GM12873 (cell line): ENCODE measurements at regions not wholly inside any gene's neighbourhood (a gene's known extent, or its start where the extent isn't known, plus 50 kb on each side); places are given as distances from the start of the nearest gene placed in this dataset.

Experiments
- TF ChIP-seq, protein P1 (sequence below): IDR thresholded peaks from 2 replicates; pipeline ENCODE4 v1.5.1; 2012; ENCODE audit warnings: low read depth, mild to moderate bottlenecking, moderate library complexity, low read length, control low read depth; ENCODE audit not compliant: insufficient read depth; ENCODE audit errors: missing control alignments

DNA sequence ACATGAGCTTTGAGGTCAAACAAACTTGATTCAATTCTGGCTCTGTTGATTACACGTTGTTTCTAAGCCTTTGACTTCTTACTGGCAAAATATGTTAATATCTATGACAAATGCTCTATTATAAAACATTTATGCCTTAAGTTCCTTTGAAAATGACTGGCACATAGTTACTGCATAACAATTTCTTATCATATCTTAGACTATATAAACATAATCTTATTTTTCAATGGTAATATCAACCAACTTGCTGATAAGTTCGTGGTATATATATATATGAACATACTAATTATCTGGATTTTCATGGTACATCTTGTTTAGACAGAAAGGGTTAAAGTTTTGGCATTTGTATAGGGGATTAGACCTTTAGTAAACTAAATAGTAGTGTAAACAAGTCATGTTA lies 645.6 kb upstream of the ZNF804A start:
- TF ChIP-seq, protein P1, sequence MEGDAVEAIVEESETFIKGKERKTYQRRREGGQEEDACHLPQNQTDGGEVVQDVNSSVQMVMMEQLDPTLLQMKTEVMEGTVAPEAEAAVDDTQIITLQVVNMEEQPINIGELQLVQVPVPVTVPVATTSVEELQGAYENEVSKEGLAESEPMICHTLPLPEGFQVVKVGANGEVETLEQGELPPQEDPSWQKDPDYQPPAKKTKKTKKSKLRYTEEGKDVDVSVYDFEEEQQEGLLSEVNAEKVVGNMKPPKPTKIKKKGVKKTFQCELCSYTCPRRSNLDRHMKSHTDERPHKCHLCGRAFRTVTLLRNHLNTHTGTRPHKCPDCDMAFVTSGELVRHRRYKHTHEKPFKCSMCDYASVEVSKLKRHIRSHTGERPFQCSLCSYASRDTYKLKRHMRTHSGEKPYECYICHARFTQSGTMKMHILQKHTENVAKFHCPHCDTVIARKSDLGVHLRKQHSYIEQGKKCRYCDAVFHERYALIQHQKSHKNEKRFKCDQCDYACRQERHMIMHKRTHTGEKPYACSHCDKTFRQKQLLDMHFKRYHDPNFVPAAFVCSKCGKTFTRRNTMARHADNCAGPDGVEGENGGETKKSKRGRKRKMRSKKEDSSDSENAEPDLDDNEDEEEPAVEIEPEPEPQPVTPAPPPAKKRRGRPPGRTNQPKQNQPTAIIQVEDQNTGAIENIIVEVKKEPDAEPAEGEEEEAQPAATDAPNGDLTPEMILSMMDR, result no peak

DNA sequence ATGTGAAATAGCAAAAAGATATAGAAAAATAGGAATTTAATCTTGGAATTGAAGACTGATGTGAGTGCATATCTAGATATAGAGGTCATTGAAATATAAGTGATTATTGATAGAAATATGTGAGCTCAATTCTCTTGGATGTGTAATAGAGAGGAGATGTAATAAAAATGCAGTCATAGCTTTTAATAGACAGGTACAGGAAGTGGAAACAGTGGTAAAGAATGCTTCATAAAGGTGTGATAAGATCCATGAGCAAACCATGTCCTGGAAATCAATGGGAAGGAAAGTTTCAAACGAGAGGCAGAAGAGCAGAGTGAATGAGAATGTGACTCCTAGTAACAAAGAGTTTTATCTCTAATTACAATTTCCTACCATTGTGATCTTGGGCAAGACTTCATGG lies 634.7 kb upstream of the ZNF804A start:
- TF ChIP-seq, protein P1, result no peak

GRCh38 chr2:183964565-183964964 lies 633.8 kb upstream of the ZNF804A start:
- TF ChIP-seq, protein P1, result no peak

DNA sequence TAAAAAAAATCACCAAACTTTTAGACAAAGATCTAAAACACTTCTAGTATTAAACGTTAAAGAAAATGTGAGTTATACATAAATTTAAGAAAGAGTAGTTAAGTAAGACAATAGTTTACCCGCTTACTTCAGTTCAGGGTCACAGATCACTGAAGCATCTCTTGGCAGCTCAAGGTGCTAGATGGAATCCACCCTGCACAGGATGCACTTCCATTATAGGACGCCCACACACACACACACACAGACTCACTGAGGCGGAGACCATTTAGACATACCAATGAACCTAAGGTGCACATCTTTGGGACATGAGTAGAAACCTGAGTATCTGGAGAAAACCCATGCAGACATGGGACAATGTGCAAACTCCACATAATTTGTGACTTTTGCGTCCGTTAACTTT lies 630.6 kb upstream of the ZNF804A start:
- TF ChIP-seq, protein P1, result no peak

DNA sequence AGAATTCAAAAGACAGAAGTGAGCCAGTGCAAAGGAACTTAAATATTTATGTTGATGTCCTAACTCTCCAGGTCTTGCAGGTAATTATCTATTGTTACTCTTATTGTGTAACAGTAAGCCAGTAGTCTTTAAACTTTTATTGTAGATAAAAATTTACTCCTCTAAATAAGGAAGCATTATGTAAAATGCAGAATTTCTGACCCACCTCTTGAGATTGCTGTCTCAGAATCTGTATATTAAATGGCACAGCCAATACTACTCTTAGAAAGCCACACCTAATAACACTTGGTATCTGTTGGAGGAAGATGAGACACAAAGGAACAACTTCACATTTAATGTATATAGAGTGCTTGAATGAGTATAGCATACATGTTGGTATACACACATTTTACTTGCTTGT lies 613.5 kb upstream of the ZNF804A start:
- TF ChIP-seq, protein P1, result no peak

- TF ChIP-seq, protein P1, result no peak
Measured at GRCh38 chr2:183991968-183992367, 606.4 kb upstream of the ZNF804A start.

GRCh38 chr2:183993052-183993451 lies 605.3 kb upstream of the ZNF804A start:
- TF ChIP-seq, protein P1, result no peak
